ENCODE measurements at regions not wholly inside any gene's neighbourhood (a gene's known extent, or its start where the extent isn't known, plus 50 kb on each side); places are given as distances from the start of the nearest gene placed in this dataset.

DNA sequence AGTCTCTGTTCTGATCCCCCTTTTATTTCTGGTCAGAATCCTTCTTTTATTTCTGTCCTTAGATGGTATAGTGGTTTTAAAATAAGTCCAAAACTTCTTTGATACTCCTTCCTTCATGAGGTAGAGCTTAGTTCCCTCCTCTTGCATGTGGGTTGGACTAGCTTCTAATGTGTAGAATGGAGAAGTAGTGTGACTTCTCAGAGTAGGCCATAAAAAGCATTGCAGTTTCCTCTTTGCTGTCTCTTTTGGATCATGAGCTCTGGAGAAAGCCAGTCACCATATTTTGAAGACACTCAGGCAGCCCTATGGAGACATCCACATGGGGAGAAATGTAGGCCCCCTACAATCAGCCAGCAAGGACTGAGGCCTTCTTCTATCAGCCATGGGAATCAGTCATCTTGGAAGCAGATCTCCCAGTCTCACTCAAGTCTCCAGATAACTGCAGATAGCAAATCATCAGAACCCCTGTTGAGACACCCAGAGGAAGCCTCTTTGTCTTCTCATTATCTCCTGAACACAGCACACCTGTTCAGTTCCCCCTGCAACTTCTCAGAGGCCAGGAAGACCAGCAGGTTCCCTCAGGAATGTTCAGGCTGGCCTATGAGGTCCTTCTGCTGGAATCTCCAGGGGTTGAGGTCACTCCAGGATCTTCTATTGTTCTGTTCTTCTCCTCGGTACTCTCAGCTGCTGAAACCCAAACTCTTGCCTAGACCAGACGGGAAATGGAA is 511.9 kb upstream of the ZMIZ1 start:
- in situ Hi-C loops (cut with MboI; ENCODE audit: low sequenced_read_pairs, unreplicated experiment) = no loop called here
- TF ChIP-seq, protein P1, sequence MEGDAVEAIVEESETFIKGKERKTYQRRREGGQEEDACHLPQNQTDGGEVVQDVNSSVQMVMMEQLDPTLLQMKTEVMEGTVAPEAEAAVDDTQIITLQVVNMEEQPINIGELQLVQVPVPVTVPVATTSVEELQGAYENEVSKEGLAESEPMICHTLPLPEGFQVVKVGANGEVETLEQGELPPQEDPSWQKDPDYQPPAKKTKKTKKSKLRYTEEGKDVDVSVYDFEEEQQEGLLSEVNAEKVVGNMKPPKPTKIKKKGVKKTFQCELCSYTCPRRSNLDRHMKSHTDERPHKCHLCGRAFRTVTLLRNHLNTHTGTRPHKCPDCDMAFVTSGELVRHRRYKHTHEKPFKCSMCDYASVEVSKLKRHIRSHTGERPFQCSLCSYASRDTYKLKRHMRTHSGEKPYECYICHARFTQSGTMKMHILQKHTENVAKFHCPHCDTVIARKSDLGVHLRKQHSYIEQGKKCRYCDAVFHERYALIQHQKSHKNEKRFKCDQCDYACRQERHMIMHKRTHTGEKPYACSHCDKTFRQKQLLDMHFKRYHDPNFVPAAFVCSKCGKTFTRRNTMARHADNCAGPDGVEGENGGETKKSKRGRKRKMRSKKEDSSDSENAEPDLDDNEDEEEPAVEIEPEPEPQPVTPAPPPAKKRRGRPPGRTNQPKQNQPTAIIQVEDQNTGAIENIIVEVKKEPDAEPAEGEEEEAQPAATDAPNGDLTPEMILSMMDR (IDR thresholded peaks at IDR 0.05; ENCODE audit: borderline replicate concordance, control extremely low read depth, extremely low read depth, insufficient read depth, missing control alignments) = no peak
- no peak for DNase-seq (ENCODE audit: low spot score)

- TF ChIP-seq, protein P1 (IDR thresholded peaks at IDR 0.05; ENCODE audit: borderline replicate concordance, control extremely low read depth, extremely low read depth, insufficient read depth, missing control alignments) = no peak
- in situ Hi-C loops (cut with MboI; ENCODE audit: low sequenced_read_pairs, unreplicated experiment) = no loop called here
These were observed 511.3 kb upstream of the ZMIZ1 start for GRCh38 chr10:78557433-78557925.

DNA sequence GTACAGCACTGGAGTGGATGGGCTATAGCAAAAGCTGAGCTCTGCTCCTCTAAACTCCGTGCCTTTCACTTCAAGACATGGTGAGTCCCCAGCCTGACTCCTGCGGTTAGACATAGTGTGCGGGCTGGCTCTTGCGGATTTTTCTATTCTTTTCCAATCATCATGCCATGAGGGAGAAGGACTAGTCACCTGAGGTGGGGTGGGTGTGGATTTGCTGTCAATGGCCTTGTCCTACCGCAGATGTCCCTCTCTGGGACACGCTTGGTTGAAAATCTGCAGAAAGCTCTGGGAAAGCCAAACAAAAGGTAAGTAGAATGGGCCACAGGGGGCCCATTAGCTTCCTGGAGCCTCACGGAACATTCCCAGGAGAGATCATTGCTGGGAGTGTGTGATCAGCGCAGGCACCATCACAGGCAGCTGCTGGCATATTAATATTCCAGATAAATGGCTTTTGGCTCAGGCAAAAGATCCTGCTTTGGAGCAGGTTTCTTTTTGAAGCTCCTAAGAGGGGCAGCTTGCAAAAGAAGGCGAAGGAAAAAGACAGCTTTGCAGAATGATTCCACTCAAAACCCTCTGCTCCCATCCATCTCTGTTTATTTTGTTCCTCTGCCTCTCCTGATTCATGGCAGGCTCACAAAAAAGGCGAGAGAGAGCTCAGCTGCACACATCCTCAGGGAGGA is 509.0 kb upstream of the ZMIZ1 start:
- TF ChIP-seq, protein P1 (IDR thresholded peaks at IDR 0.05; ENCODE audit: borderline replicate concordance, control extremely low read depth, extremely low read depth, insufficient read depth, missing control alignments) = no peak

More at GRCh38 chr10:78557433-78557925, 511.3 kb upstream of the ZMIZ1 start:
- no peak for DNase-seq (ENCODE audit: low spot score)

DNA sequence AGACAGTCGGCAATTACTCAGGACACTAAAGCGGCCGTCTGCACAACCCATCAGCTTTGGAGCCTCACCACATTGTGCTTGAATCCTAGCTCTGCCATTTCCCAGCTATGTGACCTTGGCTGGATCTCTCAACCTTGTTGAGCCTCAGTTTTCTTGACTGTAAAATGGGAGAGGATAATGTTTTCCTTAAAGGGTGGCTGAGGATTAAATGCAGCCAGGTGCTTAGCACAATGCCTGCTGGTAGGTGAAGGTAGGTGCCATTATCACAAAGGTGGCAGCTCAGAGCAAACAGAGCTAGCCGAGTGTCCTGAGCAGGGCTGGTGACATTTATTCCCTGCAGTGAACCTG is 508.5 kb upstream of the ZMIZ1 start:
- in situ Hi-C loops (cut with MboI; ENCODE audit: low sequenced_read_pairs, unreplicated experiment) = no loop called here
- no peak for DNase-seq (ENCODE audit: low spot score)
- TF ChIP-seq, protein P1 (IDR thresholded peaks at IDR 0.05; ENCODE audit: borderline replicate concordance, control extremely low read depth, extremely low read depth, insufficient read depth, missing control alignments) = no peak

More for the DNA sequence above, 509.0 kb upstream of the ZMIZ1 start:
- in situ Hi-C loops (cut with MboI; ENCODE audit: low sequenced_read_pairs, unreplicated experiment) = no loop called here
- no peak for DNase-seq (ENCODE audit: low spot score)

- TF ChIP-seq, protein P1 (IDR thresholded peaks at IDR 0.05; ENCODE audit: borderline replicate concordance, control extremely low read depth, extremely low read depth, insufficient read depth, missing control alignments) = no peak
- DNase-seq (ENCODE audit: low spot score) = no peak
- in situ Hi-C loops (cut with MboI; ENCODE audit: low sequenced_read_pairs, unreplicated experiment) = no loop called here
These were observed 505.5 kb upstream of the ZMIZ1 start for GRCh38 chr10:78563314-78563713.

DNA sequence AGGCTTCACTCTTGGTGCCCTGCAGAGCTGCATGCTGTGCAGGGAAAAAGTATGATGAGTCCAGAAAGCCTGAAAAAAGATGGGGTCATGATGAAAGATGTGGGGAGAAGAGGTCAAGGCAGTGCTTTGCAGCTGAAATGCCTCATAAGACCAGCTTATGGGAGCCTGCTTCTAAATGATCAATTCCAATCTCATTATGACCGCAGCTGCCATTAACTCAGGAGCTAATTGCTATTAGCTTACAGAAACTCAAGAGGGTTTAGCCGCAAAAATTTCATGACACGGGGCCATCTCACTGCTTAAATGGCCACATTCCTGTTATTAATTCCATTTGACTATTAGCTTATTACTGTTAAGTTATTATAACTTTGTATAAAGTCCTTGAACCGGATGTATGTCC is 502.9 kb upstream of the ZMIZ1 start:
- no peak for DNase-seq (ENCODE audit: low spot score)
- in situ Hi-C loops (cut with MboI; ENCODE audit: low sequenced_read_pairs, unreplicated experiment) = no loop called here

More for the DNA sequence above, 502.9 kb upstream of the ZMIZ1 start:
- TF ChIP-seq, protein P1 (IDR thresholded peaks at IDR 0.05; ENCODE audit: borderline replicate concordance, control extremely low read depth, extremely low read depth, insufficient read depth, missing control alignments) = no peak

Data from GM13976 (cell line).